GM12891 (cell line): ENCODE measurements at regions not wholly inside any gene's neighbourhood (a gene's known extent, or its start where the extent isn't known, plus 50 kb on each side); places are given as distances from the start of the nearest gene placed in this dataset.

Experiments
- DNase-seq: peaks from one replicate; pipeline ENCODE4 v3.0.0; 2011; ENCODE audit warnings: low spot score; ENCODE audit not compliant: insufficient read length
- FAIRE-seq: peaks from 2 replicates; lab custom pipeline; 2011; peaks lifted over from hg19 to GRCh38; lab: Jason Lieb, UNC
- PAX5 ChIP-seq: IDR thresholded peaks from 2 replicates; pipeline ENCODE4 v1.6.1; 2011; ENCODE audit warnings: low read length, moderate library complexity, mild to moderate bottlenecking; ENCODE audit not compliant: insufficient read depth, severe bottlenecking
- POLR2A ChIP-seq: IDR thresholded peaks from 2 replicates; pipeline ENCODE4 v1.6.1; 2011; ENCODE audit warnings: low read depth, low read length, control low read depth
- POLR2AphosphoS5 ChIP-seq: IDR thresholded peaks from 2 replicates; pipeline ENCODE4 v1.6.1; 2011; ENCODE audit warnings: low read depth, low read length, control low read depth
- POU2F2 ChIP-seq: IDR thresholded peaks from 2 replicates; pipeline ENCODE4 v1.6.1; 2011; ENCODE audit warnings: low read depth, mild to moderate bottlenecking, control low read depth, low read length, moderate library complexity
- SPI1 ChIP-seq: IDR thresholded peaks from 2 replicates; pipeline ENCODE4 v1.6.1; 2011; ENCODE audit warnings: low read depth, low read length, control low read depth
- TAF1 ChIP-seq: IDR thresholded peaks from 2 replicates; pipeline ENCODE4 v1.6.1; 2011; ENCODE audit warnings: low read depth, low read length, control low read depth

GRCh38 chr12:65567820-65568219, 256.5 kb upstream of the HMGA2 start:
- TF ChIP-seq PAX5 (no peak), POLR2AphosphoS5 (no peak), TAF1 (no peak), POLR2A (no peak), SPI1 (no peak), POU2F2 (no peak)
- no peak for DNase-seq
- FAIRE-seq, result no peak

GRCh38 chr12:65568517-65568916, 255.8 kb upstream of the HMGA2 start:
- TF ChIP-seq PAX5, result no peak
- TF ChIP-seq SPI1, result no peak
- no peak for TF ChIP-seq POLR2A
- no peak for TF ChIP-seq POLR2AphosphoS5
- TF ChIP-seq POU2F2, result no peak
- no peak for TF ChIP-seq TAF1
- DNase-seq, result no peak
- no peak for FAIRE-seq

- no peak for FAIRE-seq
- no peak for DNase-seq
- TF ChIP-seq POLR2A (no peak), POLR2AphosphoS5 (no peak), PAX5 (no peak), SPI1 (no peak), TAF1 (no peak), POU2F2 (no peak)
Observed at GRCh38 chr12:65570451-65571130, 253.7 kb upstream of the HMGA2 start.

- TF ChIP-seq POU2F2, result no peak
- TF ChIP-seq POLR2A, result no peak
- no peak for TF ChIP-seq TAF1
- TF ChIP-seq POLR2AphosphoS5, result no peak
- TF ChIP-seq PAX5, result no peak
- no peak for TF ChIP-seq SPI1
- DNase-seq (no peak), FAIRE-seq (no peak)
Observed at GRCh38 chr12:65574867-65575266, 249.4 kb upstream of the HMGA2 start.

- DNase-seq (no peak), FAIRE-seq (no peak)
- no peak for TF ChIP-seq TAF1
- TF ChIP-seq SPI1, result no peak
- TF ChIP-seq POLR2AphosphoS5, result no peak
- TF ChIP-seq PAX5, result no peak
- no peak for TF ChIP-seq POLR2A
- no peak for TF ChIP-seq POU2F2
Observed at GRCh38 chr12:65584016-65584415, 240.3 kb upstream of the HMGA2 start.

- no peak for DNase-seq
- FAIRE-seq, result no peak
- TF ChIP-seq SPI1, result no peak
Observed at GRCh38 chr12:65585648-65586602, 238.4 kb upstream of the HMGA2 start.

DNA sequence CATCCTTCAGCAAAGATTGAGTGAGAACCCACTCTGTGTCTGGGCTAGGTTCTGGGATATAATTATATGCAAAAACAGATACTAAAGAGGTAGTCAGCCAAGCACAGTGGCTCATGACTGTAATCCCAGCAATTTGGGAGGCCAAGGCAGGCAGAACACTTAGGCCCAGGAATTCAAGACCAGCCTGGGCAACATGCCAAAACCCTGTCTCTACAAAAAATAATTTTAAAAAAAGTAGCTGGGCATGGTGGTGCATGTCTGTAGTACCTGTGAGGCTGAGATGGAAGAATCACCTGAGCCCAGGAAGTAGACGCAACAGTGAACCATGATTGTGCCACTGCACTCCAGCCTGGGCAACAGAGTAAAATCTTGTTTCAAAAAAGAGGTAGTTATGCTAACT, 237.5 kb upstream of the HMGA2 start:
- TF ChIP-seq SPI1 (no peak), POU2F2 (no peak), PAX5 (no peak), TAF1 (no peak), POLR2A (no peak), POLR2AphosphoS5 (no peak)
- FAIRE-seq, result no peak
- no peak for DNase-seq

DNA sequence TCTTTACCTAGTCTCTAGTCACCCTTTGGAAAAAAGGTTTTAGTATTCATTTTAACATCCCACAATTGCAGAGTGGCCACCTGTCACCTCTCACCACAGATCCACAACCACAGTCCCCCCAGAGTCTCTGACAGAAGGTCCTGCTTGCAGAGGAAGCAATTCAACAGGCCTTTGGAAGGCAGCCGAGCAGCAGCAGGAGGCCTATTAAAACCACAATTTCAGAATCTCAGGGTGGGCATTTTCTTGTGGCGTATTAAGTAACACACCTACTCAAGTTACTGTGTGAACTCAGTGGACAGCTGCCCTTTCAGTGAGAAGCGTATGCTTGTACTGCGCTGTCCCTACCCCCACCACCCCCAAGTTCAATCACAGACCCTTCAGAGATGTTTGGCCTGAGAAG, 234.0 kb upstream of the HMGA2 start:
- TF ChIP-seq TAF1 (no peak), POLR2AphosphoS5 (no peak), POLR2A (no peak), POU2F2 (no peak), PAX5 (no peak), SPI1 (no peak)
- DNase-seq, result no peak
- FAIRE-seq, result no peak

DNA sequence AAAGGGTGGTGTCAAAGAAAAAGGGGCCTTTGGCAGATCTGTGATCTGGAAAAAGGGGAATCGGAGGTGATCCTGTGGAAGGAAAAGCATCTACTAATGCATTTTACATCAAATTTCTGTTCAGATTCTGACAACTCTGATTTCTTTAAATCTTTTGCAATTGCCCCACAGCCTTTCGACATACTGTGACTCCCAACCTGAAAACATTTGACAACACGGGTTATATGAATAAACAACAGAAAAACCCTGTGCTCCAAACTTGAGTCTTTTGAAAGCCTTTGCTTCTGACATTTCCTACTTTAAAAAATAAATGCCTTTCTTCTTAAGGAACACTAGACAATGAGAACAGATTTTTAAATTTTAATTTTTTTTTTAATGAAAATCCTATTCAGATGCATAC, 231.9 kb upstream of the HMGA2 start:
- FAIRE-seq, result no peak
- no peak for DNase-seq
- TF ChIP-seq TAF1, result no peak
- TF ChIP-seq POLR2A, result no peak
- no peak for TF ChIP-seq SPI1
- no peak for TF ChIP-seq POU2F2
- TF ChIP-seq PAX5, result no peak
- no peak for TF ChIP-seq POLR2AphosphoS5
